Choroid plexus epithelial cell (primary cell): ENCODE measurements at regions not wholly inside any gene's neighbourhood (a gene's known extent, or its start where the extent isn't known, plus 50 kb on each side); places are given as distances from the start of the nearest gene placed in this dataset.

Source experiments
- DNase-seq: peaks from one replicate; pipeline ENCODE4 v3.0.0-alpha.2; 2010; ENCODE audit warnings: low read depth
- H3K4me3 ChIP-seq: 2 replicates; pipeline ENCODE4 v1.5.1; 2011; ENCODE audit warnings: low read depth, mild to moderate bottlenecking, control low read depth, low read length, moderate library complexity
- CTCF ChIP-seq: conservative IDR thresholded peaks from 2 replicates; pipeline ENCODE4 v1.5.1; 2011; ENCODE audit warnings: low read depth, mild to moderate bottlenecking, control low read depth, inconsistent platforms, low read length, moderate library complexity

GRCh38 chr10:130335336-130335735 is 199.1 kb downstream of the GLRX3 start:
- DNase-seq = no peak
- no peak overlapping the region for H3K4me3 ChIP-seq
- TF ChIP-seq CTCF = no peak

GRCh38 chr10:130336617-130337304 is 200.6 kb downstream of the GLRX3 start:
- no peak for DNase-seq
- H3K4me3 ChIP-seq = no peak overlapping the region
- TF ChIP-seq CTCF = no peak

- DNase-seq = no peak
- TF ChIP-seq CTCF = no peak
- no peak overlapping the region for H3K4me3 ChIP-seq
These were observed 201.1 kb downstream of the GLRX3 start for GRCh38 chr10:130337305-130337640.

- no peak for DNase-seq
- TF ChIP-seq CTCF = no peak
- no peak overlapping the region for H3K4me3 ChIP-seq
These were observed 201.8 kb downstream of the GLRX3 start for GRCh38 chr10:130337696-130338635.

DNA sequence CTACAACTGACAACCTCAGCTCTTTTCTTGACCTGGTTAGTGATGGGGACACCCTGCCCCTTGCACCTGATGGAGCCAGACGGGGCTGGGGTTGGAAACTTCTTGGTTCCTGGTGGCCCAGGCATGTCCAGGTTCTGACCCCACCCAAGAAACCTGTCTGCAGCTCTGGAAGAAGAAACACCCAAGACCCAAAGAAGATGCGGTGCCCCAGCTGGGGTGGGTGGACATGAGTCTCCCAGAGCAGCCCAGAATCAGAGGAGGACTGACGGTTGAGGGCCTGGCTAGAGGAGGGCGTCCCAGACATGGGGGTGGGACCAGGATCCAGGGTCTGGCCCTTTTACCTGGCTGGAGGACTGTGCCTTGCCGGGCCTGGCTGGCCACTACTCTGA is 202.4 kb downstream of the GLRX3 start:
- no peak for DNase-seq
- TF ChIP-seq CTCF = no peak
- H3K4me3 ChIP-seq = no peak overlapping the region

DNA sequence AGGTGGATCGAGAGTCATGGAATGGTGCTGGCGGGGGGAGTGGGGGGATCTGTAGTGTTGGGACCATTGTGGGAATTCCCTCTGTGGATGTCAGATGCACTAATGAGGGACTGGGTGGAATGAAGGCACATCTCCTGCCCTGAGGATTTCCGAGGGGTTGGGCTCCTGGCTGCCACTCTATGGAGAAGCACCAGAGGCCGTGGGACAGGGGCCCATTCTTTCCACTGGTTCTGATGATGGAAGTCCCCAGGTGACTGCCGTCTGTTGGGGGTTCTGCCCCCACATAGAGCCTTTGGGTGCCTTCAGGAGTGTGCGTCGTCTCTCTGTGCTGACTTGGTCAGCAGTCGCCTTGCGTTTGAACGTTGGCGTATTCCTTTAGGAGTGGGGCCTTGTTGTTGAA is 202.9 kb downstream of the GLRX3 start:
- H3K4me3 ChIP-seq = no peak overlapping the region
- DNase-seq = no peak
- no peak for TF ChIP-seq CTCF
